SU-DHL-6 (cell line): ENCODE measurements at regions not wholly inside any gene's neighbourhood (a gene's known extent, or its start where the extent isn't known, plus 50 kb on each side); places are given as distances from the start of the nearest gene placed in this dataset.

Experiments used
- EZH2phosphoT487 ChIP-seq: fragments of 200-600 bp; sonication (generic), shearing (Covaris generic); conservative IDR thresholded peaks from 2 replicates; pipeline ENCODE4 v1.6.1; 2018; ENCODE audit warnings: mild to moderate bottlenecking, antibody characterized with exemption, low read length, moderate library complexity, mixed read lengths
- TF ChIP-seq, protein P1 (sequence below): fragments of 200-600 bp; sonication (generic); IDR thresholded peaks from one replicate; pipeline ENCODE4 v1.5.1; 2017; ENCODE audit warnings: antibody characterized with exemption, mild to moderate bottlenecking, low read length, moderate library complexity; ENCODE audit not compliant: insufficient read depth, poor library complexity, severe bottlenecking

- TF ChIP-seq, protein P1, sequence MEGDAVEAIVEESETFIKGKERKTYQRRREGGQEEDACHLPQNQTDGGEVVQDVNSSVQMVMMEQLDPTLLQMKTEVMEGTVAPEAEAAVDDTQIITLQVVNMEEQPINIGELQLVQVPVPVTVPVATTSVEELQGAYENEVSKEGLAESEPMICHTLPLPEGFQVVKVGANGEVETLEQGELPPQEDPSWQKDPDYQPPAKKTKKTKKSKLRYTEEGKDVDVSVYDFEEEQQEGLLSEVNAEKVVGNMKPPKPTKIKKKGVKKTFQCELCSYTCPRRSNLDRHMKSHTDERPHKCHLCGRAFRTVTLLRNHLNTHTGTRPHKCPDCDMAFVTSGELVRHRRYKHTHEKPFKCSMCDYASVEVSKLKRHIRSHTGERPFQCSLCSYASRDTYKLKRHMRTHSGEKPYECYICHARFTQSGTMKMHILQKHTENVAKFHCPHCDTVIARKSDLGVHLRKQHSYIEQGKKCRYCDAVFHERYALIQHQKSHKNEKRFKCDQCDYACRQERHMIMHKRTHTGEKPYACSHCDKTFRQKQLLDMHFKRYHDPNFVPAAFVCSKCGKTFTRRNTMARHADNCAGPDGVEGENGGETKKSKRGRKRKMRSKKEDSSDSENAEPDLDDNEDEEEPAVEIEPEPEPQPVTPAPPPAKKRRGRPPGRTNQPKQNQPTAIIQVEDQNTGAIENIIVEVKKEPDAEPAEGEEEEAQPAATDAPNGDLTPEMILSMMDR, result no peak
- no peak for TF ChIP-seq EZH2phosphoT487
Observed at GRCh38 chr21:16215663-16216183, 485.9 kb downstream of the USP25 start.
